ENCODE measurements at regions not wholly inside any gene's neighbourhood (a gene's known extent, or its start where the extent isn't known, plus 50 kb on each side); places are given as distances from the start of the nearest gene placed in this dataset.

DNA sequence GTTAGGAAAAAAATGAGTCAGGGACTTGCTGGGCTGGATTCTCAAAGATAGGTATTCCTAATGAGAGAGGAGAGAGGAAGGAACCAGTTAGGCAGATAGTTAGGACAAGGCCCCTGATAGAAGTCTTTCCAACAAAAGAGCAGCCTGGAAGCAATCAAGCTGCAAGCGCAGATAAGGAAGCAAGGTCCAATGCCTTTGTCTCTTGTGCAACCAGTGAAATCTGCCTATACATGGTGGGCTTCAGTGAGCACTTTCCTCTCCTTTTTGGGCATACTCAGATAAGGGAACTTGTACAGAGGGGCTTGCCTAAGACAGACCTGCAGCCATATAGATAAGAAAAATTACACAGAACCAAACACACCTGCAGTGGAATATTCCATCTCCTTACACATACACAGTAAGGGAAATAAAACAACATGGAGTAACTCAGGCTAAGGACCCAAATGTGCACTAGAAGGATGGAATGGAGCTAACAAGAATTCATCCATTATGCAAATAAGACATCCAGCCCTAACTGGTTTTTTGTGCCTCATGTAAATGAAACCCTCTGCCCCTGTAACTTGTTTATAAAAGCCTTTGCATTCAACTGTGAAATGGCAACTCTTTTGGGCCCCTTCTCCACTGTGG lies 68.8 kb downstream of the PCDH18 start:
- H2AFZ ChIP-seq (ENCODE audit: insufficient read depth, low read depth, low read length, poor library complexity, severe bottlenecking): no peak overlapping the region
- no peak overlapping the region for H3K27ac ChIP-seq (ENCODE audit: low read length in 2 of 2)
- no peaks in the 10 kb centered on the region for H3K36me3 ChIP-seq (replicated peaks in 1 of 2; ENCODE audit: control extremely low read depth in 1 of 2, control insufficient read depth in 1 of 2, extremely low read depth in 1 of 2, insufficient read depth in 2 of 2, low read length in 1 of 2)
- H3K4me3 ChIP-seq (ENCODE audit: control extremely low read depth in 1 of 5, extremely low read depth in 1 of 5, insufficient read depth in 1 of 5, low read depth in 2 of 5, low read length in 4 of 5): no peak overlapping the region
- no peak for ATAC-seq (ENCODE audit: low read depth)
- WGBS (ENCODE audit: insufficient coverage): 83% methylated on average over 1 of the region's 1 CpG
- CTCF ChIA-PET: no interaction called here
- peaks cover 6% of the 10 kb centered on the region for H3K9me3 Mint-ChIP-seq (ENCODE audit: insufficient read depth)
- intact Hi-C loops (cut with micrococcal nuclease): no loop called here
- H3K27me3 ChIP-seq (replicated peaks in 1 of 4; ENCODE audit: control extremely low read depth in 1 of 4, control insufficient read depth in 3 of 4, insufficient read depth in 4 of 4, low read length in 3 of 4): no peaks in the 10 kb centered on the region
- H4K20me1 ChIP-seq (ENCODE audit: control insufficient read depth, insufficient read depth, low read length, poor library complexity, severe bottlenecking): no peaks in the 10 kb centered on the region
- POLR2A ChIA-PET: no interaction called here
- TF ChIP-seq, protein P1, sequence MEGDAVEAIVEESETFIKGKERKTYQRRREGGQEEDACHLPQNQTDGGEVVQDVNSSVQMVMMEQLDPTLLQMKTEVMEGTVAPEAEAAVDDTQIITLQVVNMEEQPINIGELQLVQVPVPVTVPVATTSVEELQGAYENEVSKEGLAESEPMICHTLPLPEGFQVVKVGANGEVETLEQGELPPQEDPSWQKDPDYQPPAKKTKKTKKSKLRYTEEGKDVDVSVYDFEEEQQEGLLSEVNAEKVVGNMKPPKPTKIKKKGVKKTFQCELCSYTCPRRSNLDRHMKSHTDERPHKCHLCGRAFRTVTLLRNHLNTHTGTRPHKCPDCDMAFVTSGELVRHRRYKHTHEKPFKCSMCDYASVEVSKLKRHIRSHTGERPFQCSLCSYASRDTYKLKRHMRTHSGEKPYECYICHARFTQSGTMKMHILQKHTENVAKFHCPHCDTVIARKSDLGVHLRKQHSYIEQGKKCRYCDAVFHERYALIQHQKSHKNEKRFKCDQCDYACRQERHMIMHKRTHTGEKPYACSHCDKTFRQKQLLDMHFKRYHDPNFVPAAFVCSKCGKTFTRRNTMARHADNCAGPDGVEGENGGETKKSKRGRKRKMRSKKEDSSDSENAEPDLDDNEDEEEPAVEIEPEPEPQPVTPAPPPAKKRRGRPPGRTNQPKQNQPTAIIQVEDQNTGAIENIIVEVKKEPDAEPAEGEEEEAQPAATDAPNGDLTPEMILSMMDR (IDR thresholded peaks at IDR 0.05): no peak
- no peak for TF ChIP-seq EZH2 (IDR thresholded peaks at IDR 0.05; ENCODE audit: borderline replicate concordance, insufficient read depth, low read depth, low read length, poor library complexity, severe bottlenecking)
- DNase-seq: no peak
- no peaks in the 10 kb centered on the region for H3K27me3 Mint-ChIP-seq
- H3K4me1 ChIP-seq (ENCODE audit: control insufficient read depth in 2 of 2, insufficient read depth in 2 of 2, low read length in 2 of 2): no peaks in the 10 kb centered on the region
- no peaks in the 10 kb centered on the region for H3K79me2 ChIP-seq (ENCODE audit: control insufficient read depth, insufficient read depth, low read length)
- H3K27ac Mint-ChIP-seq: no peak overlapping the region
- H3K9me3 ChIP-seq (ENCODE audit: control extremely low read depth in 1 of 3, control insufficient read depth in 2 of 3, insufficient read depth in 1 of 3, low read length in 2 of 3): peaks cover 0 to 4% (median 4%) of the 10 kb centered on the region in 3 donors
- H3K4me2 ChIP-seq (replicated peaks; ENCODE audit: low read depth, low read length, poor library complexity, severe bottlenecking): no peak overlapping the region
- no peak overlapping the region for H3K9ac ChIP-seq (ENCODE audit: low read length)
- no peak overlapping the region for H3K4me3 Mint-ChIP-seq
- no peaks in the 10 kb centered on the region for H3K4me1 Mint-ChIP-seq

DNA sequence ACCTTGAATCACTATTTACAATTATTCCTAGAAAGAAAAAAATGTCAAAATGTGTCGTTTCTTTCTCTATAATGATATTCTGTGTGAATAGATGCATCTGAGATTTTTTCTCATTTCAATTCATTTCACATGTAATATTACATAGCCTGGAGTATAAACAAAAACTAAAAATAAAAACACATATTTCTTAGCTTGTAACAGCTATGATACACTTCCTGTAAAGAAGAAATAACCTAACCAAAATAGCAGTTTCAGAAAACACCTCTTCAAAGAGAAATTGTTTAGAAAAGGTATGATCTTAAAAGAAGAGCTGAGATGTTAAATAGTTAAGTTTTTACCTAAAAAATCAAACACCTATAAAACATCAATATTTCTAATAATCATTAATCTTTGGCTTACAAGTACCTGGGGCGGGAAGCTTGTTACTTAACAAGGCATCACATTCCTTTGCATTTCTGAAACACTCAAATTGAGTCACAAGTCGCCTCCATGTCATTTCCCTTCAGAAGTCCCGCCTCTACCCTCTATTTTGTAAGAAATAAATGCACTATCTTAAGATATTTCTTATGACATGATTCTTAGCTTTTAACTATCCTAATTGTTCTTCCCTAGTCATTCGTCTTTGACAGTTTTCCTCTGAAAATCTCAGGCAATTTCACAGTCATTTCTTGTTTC lies 76.5 kb downstream of the PCDH18 start:
- no peak for TF ChIP-seq EZH2 (IDR thresholded peaks at IDR 0.05; ENCODE audit: borderline replicate concordance, insufficient read depth, low read depth, low read length, poor library complexity, severe bottlenecking)
- TF ChIP-seq, protein P1 (IDR thresholded peaks at IDR 0.05): no peak
- no peak overlapping the region for H3K9ac ChIP-seq (ENCODE audit: low read length)
- DNase-seq (no peak), ATAC-seq (ENCODE audit: low read depth) (no peak)
- no peaks in the 10 kb centered on the region for H3K4me1 ChIP-seq (ENCODE audit: control insufficient read depth in 2 of 2, insufficient read depth in 2 of 2, low read length in 2 of 2)
- no peaks in the 10 kb centered on the region for H3K27me3 Mint-ChIP-seq
- H3K4me3 ChIP-seq (ENCODE audit: control extremely low read depth in 1 of 5, extremely low read depth in 1 of 5, insufficient read depth in 1 of 5, low read depth in 2 of 5, low read length in 4 of 5): no peak overlapping the region
- peaks cover 3% of the 10 kb centered on the region for H3K9me3 Mint-ChIP-seq (ENCODE audit: insufficient read depth)
- H3K79me2 ChIP-seq (ENCODE audit: control insufficient read depth, insufficient read depth, low read length): no peaks in the 10 kb centered on the region
- peaks cover 0 to 4% (median 0%) of the 10 kb centered on the region in 3 donors for H3K9me3 ChIP-seq (ENCODE audit: control extremely low read depth in 1 of 3, control insufficient read depth in 2 of 3, insufficient read depth in 1 of 3, low read length in 2 of 3)
- intact Hi-C loops (cut with micrococcal nuclease): no loop called here
- H3K27me3 ChIP-seq (replicated peaks in 1 of 4; ENCODE audit: control extremely low read depth in 1 of 4, control insufficient read depth in 3 of 4, insufficient read depth in 4 of 4, low read length in 3 of 4): no peaks in the 10 kb centered on the region
- H3K4me3 Mint-ChIP-seq: no peak overlapping the region
- H3K4me1 Mint-ChIP-seq: no peaks in the 10 kb centered on the region
- no peak overlapping the region for H3K27ac ChIP-seq (ENCODE audit: low read length in 2 of 2)
- no peaks in the 10 kb centered on the region for H3K36me3 ChIP-seq (replicated peaks in 1 of 2; ENCODE audit: control extremely low read depth in 1 of 2, control insufficient read depth in 1 of 2, extremely low read depth in 1 of 2, insufficient read depth in 2 of 2, low read length in 1 of 2)
- H3K27ac Mint-ChIP-seq: no peak overlapping the region
- H4K20me1 ChIP-seq (ENCODE audit: control insufficient read depth, insufficient read depth, low read length, poor library complexity, severe bottlenecking): no peaks in the 10 kb centered on the region
- no peak overlapping the region for H3K4me2 ChIP-seq (replicated peaks; ENCODE audit: low read depth, low read length, poor library complexity, severe bottlenecking)
- H2AFZ ChIP-seq (ENCODE audit: insufficient read depth, low read depth, low read length, poor library complexity, severe bottlenecking): no peak overlapping the region
- CTCF ChIA-PET: no interaction called here
- WGBS (ENCODE audit: insufficient coverage): 91% methylated on average over 2 of the region's 5 CpGs
- POLR2A ChIA-PET: no interaction called here
